ENCODE measurements at regions not wholly inside any gene's neighbourhood (a gene's known extent, or its start where the extent isn't known, plus 50 kb on each side); places are given as distances from the start of the nearest gene placed in this dataset.

DNA sequence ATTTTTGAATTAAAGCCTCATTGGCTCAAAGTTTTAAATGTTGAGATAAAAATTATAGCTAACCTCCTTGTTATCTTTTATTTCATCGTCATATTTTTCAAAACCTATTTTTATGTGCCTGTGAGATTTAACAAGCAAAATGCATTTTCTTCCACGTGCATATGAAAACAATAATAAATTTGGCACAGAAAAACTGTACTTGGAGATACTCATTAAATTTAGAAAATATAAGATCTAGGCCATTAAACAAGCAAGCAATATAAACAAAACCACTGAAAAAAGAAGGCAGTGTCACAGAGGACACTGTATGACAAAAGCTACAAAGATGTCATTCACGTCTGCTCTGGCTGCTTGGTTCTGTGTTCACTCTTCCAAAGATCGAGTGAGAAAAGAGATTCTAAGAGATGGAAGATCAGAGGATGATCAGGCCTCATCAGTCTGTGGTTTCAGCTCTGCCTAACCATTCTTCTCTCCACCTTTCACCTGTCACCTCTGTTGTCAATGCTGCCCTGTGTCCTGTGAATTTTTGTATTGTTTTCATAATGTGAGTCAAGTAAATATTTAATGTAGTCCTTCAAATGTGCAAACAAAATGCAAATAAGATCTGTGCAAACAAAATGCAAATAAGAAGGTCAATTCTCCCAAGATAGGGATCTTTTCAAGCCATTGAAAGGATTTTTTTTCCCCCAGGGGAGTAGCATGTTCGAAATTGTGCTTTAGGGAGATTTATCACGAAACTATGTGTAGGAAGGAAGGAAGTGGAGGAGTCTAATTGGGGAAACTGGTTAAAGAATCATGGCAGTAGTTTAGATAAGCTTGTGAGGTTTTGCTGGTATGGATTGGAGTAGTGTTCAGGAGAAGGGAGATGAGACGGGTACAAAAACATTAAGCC, 138.7 kb upstream of the RBMS1 start:
- DNase-seq: peak; percentile 85 to 89

DNA sequence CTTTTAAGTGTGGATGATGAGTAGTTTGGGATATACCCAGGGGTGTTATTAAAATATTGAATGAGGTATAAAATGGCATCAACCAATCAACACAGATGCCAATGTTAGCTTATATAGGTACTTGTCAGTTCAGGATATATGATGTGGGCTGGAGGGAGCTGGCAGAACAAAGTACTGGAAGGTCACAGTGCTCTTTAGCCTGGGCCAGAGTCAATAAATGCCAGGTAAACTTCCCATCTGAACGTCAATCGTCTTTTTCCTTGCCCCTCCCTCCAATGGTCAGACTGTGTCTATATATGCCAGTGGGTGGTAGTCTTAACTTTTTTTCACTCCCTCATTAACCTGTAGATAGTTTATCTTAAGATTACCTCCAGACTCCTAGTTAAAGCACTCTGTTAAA, 140.8 kb upstream of the RBMS1 start:
- no peak for DNase-seq

DNA sequence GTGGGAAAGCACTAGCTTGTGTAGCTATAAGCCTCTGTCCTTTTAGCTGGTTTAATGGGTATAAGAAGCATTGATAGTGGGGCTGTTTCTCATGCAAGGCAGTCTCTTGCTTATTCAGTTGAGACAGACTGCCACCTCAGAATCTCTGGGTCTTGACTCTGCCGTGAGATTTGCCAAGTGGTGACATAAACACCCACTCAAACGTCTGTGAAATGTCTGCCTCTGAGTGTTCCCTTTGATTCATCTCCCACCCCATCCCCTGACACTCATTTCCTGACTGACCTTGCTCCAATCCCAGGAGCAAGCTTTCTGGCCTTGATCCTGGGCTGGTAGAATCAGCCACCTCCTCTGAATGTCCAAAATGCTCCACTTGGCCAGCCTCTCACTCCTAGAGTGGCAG, 141.9 kb upstream of the RBMS1 start:
- DNase-seq: no peak

DNA sequence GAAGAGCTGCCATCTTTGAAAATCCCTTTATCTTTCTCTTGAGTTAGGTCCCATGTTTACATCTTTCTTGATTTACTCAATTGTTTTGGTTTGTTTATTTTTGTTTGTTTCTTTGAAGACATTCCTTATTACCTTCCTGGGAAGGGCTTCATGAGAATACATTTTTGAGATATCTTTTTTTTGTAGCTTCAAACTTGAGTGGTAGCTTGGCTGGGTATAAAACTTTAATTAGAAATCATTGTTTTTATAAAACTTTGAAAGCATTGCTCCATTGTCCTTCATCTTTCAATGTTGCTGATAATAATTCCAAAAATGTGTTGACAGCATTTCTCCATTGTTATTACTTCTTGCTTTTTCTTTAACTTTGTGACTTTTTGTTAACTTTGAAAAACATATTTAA, 145.9 kb upstream of the RBMS1 start:
- DNase-seq: no peak

DNA sequence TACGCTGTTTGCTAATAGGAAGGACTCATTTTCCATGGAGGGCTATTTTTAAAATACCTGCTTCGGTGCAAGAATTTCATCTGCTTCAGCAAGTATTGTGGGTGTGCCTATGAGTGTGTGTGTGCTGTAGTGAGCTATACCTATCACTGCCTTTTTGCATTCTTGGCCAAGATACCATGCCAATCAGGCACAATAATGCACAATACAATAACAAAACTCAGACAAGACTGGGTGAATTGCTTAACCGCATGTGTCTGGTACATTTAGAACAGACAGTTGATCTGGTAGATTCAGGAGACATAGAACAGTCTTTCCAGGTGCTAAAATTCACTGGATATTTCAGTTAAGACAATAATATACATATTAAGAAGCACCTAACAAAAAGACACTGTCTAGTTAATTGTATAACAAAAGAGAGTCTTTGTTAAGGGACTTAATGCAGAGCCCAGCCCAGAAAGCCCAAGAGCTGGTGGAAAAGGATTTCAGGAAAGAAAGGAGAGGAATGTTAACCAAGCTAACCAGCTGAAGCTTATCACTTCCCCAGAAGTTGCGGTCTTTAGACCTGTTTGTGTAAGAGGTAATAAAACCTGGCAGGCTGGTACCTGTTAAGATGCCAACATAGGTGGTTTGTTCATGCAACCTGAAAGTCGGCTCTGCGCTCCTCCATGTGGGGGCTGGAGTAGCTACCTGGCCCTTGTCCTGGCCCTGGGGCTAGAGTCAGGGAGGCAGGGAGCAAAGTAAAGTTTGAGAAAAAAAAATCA, 153.3 kb upstream of the RBMS1 start:
- peak in 1 of 2 experiments; percentile 13 for DNase-seq

DNA sequence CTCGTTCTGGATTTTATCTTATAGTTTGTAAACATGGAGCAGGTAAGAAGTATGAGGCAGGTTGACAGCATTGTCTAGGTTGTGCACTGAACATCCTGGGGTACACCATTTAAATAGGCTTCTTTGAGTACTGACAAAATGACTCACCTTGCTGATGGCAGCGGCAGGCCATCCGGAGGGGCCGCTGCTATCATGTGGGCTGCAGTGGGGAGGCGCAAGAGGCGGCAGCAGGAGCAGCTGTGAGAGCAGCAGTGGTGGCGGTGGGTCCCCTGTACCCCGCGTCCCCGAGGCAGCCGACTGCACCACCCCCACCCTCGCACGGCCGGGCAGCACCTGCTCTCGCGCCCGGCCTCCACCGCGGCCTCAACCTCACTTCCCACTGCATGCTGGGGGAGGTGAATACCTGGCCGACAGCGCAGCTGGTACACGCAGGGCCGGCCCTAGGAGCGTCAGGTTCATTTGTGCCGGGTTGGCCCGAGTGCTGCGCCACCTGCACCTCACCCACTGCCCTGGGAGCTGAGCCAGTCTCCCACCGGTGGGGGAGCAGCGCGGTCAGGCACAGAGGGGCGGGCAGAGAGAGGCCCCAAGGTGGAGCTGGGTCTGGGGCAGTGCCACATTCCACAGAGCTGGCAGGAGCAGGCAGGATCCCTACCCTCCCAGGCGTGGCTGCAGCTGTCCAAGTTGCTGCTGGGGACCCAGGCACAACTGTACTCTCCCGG, 154.5 kb upstream of the RBMS1 start:
- DNase-seq: peak in 1 of 2 experiments; percentile 56

DNA sequence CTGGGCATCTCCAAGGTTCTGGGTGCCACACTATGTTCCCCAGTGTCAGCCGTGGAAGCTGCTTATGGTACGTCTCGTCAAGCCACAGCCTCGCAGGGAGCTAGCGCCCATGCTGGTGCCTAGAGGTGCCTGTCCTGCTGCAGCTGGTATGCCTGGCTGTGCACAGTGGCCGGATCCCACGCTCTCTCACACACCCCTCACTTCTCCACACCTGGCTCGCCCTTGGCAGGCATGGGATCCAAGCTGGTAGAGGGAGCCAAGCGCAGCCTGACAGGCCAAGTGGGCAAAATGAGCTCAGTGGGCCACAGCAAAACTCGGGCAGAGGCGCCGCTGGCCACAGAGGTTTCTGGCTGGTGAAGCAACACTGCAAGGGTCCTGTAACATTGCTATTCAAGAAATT, 156.1 kb upstream of the RBMS1 start:
- no peak for DNase-seq

DNA sequence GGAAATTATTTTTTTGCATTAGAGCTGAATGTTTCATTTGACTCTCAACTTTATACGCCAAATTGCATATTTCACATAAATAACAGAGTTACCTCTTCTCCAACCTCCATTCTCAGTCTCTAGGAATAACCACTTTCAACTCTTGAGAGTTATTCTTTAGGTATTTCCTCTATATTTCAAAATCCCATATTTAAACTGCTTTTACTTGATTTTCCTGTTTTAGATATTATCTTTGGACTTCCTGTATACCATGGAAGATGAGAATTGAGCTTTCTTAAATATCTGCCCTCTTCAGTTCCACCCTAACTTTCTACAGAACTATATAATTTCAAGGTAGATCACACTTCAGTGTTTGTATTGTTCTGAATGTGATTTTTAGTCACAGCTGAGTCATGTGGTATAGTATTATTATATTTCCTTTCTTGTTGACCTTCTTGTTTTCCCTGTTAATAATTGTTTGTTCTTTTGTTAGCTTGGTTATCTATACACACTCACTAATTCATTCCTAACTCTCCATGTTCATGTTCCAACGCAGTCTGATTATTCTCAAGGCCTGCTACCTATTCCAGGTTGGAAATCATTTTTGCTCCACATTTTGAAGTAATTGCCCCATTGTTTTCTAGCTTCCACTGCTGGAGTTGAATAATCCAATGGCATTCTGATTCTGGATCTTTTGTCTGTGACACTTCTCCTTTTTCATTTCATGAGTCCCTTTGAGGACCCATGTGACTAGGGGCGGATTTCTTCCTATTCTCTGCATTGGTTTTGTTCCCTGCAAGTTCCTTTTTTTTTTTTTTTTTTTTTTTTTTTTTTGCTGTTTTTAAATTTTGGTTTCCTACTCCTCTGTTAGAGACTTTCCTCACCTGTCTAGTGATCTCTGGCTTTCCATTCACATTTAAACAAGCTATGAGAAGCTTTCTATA, 156.8 kb upstream of the RBMS1 start:
- no peak for DNase-seq

DNA sequence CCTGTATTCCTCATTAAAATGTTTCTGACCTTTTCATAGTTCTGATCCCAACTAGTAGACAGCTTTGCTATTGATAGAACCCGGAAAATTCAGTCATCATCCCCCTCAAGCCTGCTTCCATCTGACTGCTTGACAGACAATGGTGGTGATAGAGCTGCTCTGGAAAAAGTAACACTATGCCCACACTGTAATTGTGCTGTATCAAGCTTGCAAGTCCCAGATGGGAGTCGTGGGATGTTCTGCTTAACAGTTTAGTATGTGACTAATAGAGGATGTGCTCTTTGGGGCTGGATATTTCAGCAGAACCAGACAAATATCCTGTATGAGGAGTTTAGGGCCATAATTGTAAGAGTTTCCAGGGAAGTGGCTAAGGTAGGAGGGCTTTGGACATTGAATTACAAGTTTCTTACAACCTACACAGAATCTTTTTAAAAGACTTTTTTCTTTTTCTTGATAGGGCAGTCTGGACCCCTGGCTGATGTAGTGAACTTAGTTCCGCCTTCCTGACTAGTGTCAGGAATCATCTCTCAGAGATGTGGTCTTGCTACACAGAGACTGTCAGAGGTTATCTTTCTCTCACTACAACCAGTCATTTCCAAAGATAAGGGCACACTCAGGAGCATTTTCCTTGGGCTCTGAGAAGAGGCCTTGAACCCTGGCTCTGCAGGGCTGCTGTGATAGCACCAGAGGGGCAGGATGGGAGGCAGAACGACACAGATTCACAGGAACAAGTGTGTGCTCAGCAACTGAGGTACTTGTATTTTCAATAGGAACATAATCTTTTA, 158.0 kb upstream of the RBMS1 start:
- DNase-seq: no peak

DNA sequence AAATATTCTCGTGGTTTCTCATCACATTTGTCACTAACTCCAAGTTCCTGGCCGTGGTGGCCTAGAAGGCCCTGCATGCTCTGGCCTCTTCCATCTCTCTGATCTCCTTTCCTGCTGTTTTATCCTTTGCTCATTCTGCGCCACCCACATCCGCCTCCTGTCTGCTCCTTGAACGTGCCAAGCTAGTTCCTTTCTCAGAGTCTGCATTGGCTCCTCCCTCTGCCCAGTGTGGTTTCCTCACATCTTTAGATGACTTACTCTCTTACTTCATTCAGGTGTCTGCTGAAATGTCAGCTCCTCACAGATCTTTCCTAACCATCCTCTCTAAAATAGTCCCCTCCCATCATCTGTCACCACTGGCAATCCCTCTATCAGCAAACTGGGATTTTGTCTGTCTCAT, 158.6 kb upstream of the RBMS1 start:
- no peak for DNase-seq

DNA sequence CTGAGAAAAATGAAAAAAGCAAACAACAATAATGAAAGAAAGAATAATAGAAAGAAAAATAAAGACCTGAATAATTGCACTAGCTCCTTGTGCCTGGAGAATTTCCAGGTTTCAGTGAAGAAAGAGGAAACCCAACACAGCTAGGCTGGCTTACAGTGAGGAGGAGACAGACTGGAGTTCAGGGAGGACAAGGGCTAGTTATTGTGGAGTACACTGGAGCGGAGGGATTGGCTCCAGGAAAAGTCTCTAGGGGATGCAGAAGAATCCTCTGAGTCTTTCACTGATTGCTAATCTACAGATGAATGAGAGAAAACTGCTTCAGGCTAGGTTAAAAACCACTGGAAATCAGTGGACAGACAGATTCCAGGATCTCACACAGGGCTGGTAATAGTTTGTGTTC, 163.6 kb upstream of the RBMS1 start:
- DNase-seq: no peak

DNA sequence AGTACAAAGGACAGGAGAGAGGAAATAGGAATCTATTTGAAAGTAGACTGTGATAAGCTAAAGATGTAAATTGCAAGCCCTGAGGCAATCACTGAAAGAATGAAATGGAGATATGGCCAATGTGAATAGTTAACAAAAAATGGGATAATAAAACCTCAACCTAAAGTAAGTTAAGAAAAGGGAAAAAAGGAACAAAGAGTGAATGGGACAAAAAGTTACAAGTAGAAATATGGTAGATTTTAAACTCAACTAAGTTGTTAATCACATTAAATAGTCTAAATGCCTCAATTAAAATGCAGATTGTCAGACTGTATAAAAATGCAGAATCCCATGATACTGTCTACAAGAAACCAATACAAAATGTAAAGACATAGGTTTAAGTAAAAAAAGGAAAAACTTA, 165.2 kb upstream of the RBMS1 start:
- no peak for DNase-seq

DNA sequence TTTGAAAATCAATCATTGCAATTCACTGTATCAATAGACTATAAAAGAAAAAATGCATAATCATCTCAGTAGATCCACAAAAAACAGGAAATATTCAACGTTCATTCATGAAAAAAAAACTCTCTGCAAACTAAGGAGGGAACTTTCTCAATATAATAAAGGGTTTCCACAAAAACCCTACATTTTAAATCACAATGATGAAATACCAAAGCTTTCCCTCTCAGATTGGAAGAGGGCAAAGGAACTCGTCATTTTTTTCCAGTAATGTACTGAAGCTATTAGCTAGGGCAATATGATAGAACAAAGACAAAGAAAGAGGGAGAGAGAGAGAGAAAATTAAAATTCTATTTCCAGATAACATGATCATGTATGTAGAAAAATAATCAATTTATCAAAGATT, 167.1 kb upstream of the RBMS1 start:
- no peak for DNase-seq

DNA sequence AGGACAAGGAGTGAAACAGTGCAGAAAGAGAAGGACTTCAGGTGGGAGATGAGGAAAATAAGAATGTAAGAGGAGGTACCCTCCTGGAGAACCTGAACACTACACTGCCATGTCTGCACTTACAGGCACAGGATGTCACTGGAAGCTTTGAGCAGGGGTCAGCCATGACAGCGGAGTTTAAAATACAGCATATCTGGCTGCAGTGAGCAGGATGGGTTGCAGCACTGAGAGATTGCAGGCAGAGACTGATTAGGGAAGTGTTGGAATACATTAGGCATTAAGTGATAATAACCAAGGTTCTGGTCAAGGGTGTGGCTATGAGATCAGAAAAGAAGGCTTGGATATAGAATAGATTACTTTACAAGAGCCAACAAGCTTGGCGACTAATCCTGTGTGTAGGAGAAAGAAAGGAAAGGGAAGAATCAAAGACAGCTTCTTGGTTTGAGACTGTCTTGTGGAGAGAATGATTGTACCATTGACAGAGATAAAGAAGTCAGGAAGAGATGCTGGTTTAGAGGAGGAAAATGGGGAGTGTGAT, 171.1 kb upstream of the RBMS1 start:
- DNase-seq: no peak

DNA sequence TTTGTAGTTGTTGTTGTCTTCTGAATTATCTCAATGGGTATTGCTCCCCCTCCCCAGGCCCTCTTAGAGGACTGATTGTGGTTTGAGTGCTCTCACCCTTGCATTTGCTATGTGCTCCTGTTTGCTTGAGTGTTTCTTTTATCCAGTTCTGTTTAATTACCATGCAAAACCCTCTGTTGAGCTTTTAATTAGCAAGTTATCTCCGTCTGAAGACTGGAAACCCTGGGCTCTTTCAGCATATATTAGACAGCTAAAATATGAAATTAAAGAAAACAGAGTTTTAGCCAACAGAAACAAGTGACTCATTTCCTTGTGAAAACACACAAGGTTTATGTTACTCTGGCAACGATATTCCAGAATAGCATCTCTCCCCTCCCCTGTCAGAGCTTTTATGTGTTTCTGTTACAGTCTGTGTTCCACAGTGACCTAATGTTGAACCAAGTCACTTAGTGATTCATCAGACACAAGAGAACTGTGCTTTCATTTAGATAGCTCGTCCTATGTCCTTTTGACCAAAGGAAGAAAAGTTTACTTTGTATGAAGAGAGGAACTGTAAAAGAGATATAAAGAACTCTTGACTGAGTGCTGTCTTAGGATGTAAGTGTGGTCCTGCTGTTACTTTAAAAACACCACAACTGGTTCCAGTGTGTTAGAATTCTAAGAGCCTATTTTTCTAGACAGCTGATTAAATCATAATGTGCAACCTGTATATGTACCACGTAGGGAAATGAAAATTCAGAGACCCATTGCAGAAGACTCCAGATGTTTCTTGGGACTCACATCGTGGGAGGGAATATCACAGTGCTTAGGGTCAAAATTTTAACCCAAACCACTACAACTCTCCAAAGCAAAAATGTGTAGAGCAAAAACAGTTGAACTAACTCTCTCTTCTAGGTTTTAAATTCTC, 172.8 kb upstream of the RBMS1 start:
- DNase-seq: peak in 1 of 2 experiments; percentile 7

DNA sequence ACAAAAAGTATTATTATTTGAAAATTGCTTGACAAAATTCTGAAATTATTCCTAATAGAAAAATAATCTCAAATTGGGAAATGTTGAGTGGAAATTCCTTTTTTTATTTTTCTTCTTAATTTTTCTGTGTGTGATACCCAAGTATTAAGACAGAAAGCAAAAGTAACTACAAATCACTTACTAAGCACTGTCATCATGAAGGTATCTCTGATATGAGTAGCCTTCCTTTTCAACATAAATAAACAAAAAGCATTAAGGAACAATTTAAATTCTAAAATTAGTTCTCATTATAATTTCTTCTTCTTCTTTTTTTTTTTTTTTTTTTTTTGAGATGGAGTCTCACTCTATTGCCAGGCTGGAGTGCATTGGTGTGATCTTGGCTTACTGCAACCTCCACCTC, 174.2 kb upstream of the RBMS1 start:
- no peak for DNase-seq

DNA sequence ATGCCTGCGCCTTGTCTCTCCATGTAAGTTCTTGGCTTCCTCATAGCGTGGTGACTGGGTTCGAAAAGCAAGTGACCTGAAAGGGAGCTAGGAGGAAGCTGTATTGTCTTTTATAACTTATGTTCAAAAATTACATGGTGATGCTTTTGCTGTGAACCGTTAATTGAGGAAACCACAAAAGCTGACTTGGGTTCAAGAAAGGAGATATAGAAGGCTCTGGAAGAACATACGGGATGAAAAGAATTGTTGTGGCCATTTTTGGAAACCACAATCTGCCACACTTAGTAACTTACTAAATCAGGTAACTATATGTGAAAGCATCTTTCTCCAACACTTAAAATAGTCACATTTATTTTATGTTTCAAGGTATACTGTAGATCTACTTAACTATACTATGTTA, 177.0 kb upstream of the RBMS1 start:
- DNase-seq: no peak

DNA sequence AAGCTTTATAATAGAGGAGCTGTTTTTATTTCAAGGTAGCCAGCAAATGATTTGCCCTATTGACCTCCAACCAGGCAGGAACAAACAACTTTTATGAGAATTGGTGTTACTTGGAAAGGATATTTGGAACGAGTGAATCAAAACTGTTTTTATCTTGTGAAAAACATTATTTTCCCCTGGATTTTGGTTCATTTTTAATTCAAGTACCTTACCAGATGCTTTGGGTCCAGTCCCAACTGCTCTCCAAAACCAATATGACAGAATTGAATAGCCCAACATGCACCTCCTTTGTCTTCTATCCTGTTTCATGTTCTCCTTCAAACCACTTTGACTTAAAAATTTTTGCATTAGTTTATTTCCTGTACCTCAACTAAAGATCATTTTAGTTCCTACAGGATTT, 178.6 kb upstream of the RBMS1 start:
- DNase-seq: no peak

DNA sequence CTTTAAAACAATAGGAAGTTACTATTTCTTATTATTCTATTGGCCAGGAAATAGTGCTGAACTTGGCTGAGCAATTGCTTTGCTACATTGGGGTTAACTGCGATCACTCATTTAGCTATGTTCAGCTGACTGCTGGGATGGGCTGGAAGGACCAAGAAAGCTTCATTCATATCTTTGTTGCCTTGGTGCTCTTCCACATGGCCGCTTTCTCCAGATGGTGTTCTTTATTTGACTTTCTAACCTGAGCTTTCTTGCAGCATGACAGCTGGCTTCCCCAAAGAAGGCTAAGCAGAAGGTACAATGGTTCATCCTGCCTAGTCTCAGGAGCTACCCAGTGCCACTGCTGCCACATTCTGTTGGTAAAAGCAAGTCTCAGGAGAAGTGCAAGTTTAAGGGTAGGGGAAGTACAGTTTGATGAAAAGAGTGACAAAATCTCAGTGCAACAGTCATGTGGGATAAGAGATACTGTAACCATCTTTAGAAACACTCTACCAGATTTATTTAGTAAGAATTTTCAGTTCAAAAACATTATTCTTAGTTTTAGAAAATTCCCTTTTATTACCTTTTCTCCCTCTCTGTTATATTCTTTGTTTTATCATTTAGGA, 180.6 kb upstream of the RBMS1 start:
- no peak for DNase-seq

DNA sequence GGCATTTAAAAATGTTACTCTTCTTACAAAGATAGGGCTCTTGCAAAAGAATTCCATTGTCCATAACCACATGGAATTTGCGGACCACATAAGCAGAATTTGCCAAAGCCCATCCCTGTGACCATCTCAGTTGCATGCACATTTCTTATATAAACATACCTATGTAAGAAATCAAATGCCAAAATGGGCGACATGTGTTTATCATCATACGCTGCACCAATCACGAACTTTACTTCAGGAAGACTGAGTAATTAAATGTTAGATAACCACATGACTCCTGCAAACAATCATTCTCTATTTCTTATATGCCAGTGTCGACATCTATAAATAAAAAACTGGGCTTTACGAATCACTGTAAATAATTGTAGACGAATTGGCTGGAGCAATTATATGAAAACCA, 186.1 kb upstream of the RBMS1 start:
- DNase-seq: no peak

Data from NCI-H526 (cell line).